ENCODE measurements at regions not wholly inside any gene's neighbourhood (a gene's known extent, or its start where the extent isn't known, plus 50 kb on each side); places are given as distances from the start of the nearest gene placed in this dataset.

- H3K27me3 Mint-ChIP-seq (ENCODE audit: insufficient read depth), result peaks cover 4% of the 10 kb centered on the region; the same call in 1 of the 2 replicates
- no peak for DNase-seq
These were observed 521.0 kb upstream of the CFAP20DC start for GRCh38 chr3:59570806-59571205.

GRCh38 chr3:59567661-59568060, 517.8 kb upstream of the CFAP20DC start:
- H3K27ac Mint-ChIP-seq, result no peak overlapping the region

More at GRCh38 chr3:59570806-59571205, 521.0 kb upstream of the CFAP20DC start:
- Mint-ChIP-seq H3K9me3 (no peaks in the 10 kb centered on the region), H3K36me3 (ENCODE audit: low read depth) (no peaks in the 10 kb centered on the region), H3K4me1 (ENCODE audit: low read depth) (peaks cover 6% of the 10 kb centered on the region; the same call in 1 of the 2 replicates), H3K4me3 (no peak overlapping the region), H3K27ac (no peak overlapping the region)
- no peak for TF ChIP-seq CTCF (IDR thresholded peaks at IDR 0.05)

GRCh38 chr3:59566481-59566975, 516.7 kb upstream of the CFAP20DC start:
- Mint-ChIP-seq H3K4me1 (ENCODE audit: low read depth) (peaks cover 16% of the 10 kb centered on the region), H3K27ac (no peak overlapping the region)
- TF ChIP-seq CTCF (IDR thresholded peaks at IDR 0.05), result no peak

More at GRCh38 chr3:59567661-59568060, 517.8 kb upstream of the CFAP20DC start:
- Mint-ChIP-seq H3K4me1 (ENCODE audit: low read depth) (peaks cover 16% of the 10 kb centered on the region), H3K4me3 (no peak overlapping the region), H3K27me3 (ENCODE audit: insufficient read depth) (peaks cover 4% of the 10 kb centered on the region; the same call in 1 of the 2 replicates), H3K36me3 (ENCODE audit: low read depth) (no peaks in the 10 kb centered on the region), H3K9me3 (no peaks in the 10 kb centered on the region)
- TF ChIP-seq CTCF (IDR thresholded peaks at IDR 0.05), result no peak
- DNase-seq, result no peak

GRCh38 chr3:59565125-59565524, 515.3 kb upstream of the CFAP20DC start:
- Mint-ChIP-seq H3K27ac (no peak overlapping the region), H3K9me3 (no peaks in the 10 kb centered on the region), H3K4me1 (ENCODE audit: low read depth) (peaks cover 17% of the 10 kb centered on the region), H3K27me3 (ENCODE audit: insufficient read depth) (peaks cover 1% of the 10 kb centered on the region; the same call in 1 of the 2 replicates), H3K36me3 (ENCODE audit: low read depth) (no peaks in the 10 kb centered on the region), H3K4me3 (no peak overlapping the region)
- TF ChIP-seq CTCF (IDR thresholded peaks at IDR 0.05), result no peak
- DNase-seq, result no peak

More at GRCh38 chr3:59566481-59566975, 516.7 kb upstream of the CFAP20DC start:
- Mint-ChIP-seq H3K9me3 (no peaks in the 10 kb centered on the region), H3K27me3 (ENCODE audit: insufficient read depth) (peaks cover 4% of the 10 kb centered on the region; the same call in 1 of the 2 replicates), H3K4me3 (no peak overlapping the region), H3K36me3 (ENCODE audit: low read depth) (no peaks in the 10 kb centered on the region)
- DNase-seq, result no peak

- Mint-ChIP-seq H3K4me1 (ENCODE audit: low read depth) (peaks cover 29% of the 10 kb centered on the region), H3K9me3 (no peaks in the 10 kb centered on the region), H3K4me3 (no peak overlapping the region), H3K27ac (no peak overlapping the region), H3K27me3 (ENCODE audit: insufficient read depth) (peaks cover 1% of the 10 kb centered on the region; the same call in 1 of the 2 replicates), H3K36me3 (ENCODE audit: low read depth) (no peaks in the 10 kb centered on the region)
- no peak for DNase-seq
- TF ChIP-seq CTCF (IDR thresholded peaks at IDR 0.05), result no peak
These were observed 514.1 kb upstream of the CFAP20DC start for GRCh38 chr3:59563966-59564365.
